Esophagus muscularis mucosa (tissue), 3 donors: ENCODE measurements at regions not wholly inside any gene's neighbourhood (a gene's known extent, or its start where the extent isn't known, plus 50 kb on each side); places are given as distances from the start of the nearest gene placed in this dataset.

Source experiments
- CTCF ChIP-seq, 3 experiments: fragments of 200-600 bp in 2 of 3; fragments of 450-650 bp in 1 of 3; sonication (generic) in 2 of 3; IDR thresholded peaks; one replicate each; pipeline ENCODE4 v1.5.1; 2017 to 2019; ENCODE audit warnings: antibody characterized with exemption in 3 of 3, mild to moderate bottlenecking in 2 of 3, moderate library complexity in 1 of 3
- POLR2A ChIP-seq: fragments of 450-650 bp; IDR thresholded peaks from one replicate; pipeline ENCODE4 v1.6.1; 2017; ENCODE audit warnings: antibody characterized with exemption, moderate library complexity, mild to moderate bottlenecking, low read depth

GRCh38 chr12:124680863-124681778 is 113.7 kb upstream of the NCOR2 start:
- TF ChIP-seq CTCF (IDR thresholded peaks at IDR 0.05) (peak; percentile 21 to 31 (median 28)), POLR2A (no peak)
